ENCODE measurements at regions not wholly inside any gene's neighbourhood (a gene's known extent, or its start where the extent isn't known, plus 50 kb on each side); places are given as distances from the start of the nearest gene placed in this dataset.
"Not testable (repeated sequence)": the region's sequence is repeated elsewhere in the genome, so short reads cannot be mapped to it uniquely, and the experiment has no call there.

DNA sequence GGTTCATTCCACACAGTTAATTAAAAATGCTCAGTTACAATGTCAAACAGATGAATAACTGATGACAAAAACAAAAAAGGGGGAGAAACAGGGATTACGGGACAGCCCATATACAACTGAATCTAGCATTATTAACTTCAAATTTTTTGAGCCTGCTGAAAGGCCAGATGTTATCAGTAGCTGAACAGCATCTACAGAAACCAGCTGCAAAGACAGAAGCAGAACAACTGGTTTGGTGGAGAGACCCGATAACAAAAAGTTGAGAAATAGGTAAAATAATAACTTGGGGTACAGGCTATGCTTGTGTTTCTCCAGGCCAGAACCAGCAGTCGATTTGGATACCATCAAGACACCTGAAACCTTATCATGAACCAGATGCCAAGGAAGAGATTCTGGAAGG is 109.8 kb downstream of the SEPTIN7 start:
- DNase-seq = not testable (repeated sequence)

DNA sequence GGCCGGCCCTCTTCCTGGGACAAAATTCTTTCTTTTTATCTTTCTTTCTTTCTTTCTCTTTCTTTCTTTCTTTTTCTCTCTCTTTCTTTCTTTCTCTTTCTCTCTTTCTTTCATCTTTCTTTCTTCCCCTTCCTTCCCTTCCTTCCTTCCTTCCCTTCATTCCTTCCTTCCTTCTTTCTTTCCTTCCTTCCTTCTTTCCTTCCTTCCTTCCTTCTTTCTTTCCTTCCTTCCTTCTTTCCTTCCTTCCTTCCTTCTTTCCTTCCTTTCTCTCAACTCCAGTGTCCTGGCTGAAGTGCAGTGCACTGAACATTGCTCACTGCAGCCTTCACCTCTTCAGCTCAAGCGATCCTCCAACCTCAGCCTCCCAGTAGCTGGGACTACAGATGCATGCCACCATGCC is 112.5 kb downstream of the SEPTIN7 start:
- DNase-seq = not testable (repeated sequence)

DNA sequence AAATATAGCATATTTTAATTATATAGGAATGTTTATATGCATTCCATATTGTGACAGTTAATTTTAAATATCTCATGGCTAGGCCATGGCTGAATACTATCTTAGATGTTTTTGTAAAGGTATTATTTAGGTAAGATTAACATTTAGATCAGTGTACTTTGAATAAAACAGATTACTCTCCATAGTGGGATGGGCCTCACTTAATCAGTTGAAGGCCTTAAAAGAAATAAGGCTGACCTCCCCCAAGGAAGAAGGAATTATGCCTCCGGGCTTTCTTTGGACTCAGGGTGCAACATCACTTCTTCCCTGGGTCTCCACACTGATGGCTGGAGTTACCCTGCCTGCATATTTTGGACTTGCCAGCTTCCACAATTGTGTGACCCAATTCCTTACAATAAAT is 113.4 kb downstream of the SEPTIN7 start:
- not testable (repeated sequence) for DNase-seq

DNA sequence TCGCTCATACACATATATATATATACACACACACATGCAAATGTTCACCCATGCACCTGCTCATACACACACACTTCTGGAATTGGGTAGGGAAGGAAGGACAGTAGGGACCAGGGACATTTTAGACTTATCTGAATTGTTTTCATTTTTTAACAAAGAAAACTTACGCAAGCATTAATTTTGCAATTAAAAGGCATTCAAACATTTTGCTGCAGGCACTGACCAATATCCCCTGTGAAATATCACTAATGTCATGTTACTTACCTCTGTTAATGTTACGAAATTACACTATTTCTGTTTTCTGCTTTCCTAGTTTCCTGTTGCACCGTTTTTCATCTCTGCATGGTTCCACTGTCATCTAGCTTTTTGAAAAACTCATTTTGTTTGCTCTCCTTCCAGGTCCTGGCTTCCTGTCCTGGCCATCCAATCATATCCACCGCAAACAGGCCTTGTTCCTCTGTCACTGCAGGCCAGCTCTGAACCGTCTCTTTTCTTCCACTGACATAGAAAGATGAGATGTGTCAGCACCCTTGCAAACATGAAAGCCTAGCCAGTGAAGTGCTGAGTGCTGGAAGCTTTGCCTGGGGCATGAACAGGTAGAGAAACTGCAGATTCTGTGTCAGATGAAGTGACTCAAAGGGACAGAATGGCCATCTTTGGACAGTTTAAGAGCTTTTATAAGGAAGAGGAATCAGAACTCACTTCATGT is 114.5 kb downstream of the SEPTIN7 start:
- not testable (repeated sequence) for DNase-seq

DNA sequence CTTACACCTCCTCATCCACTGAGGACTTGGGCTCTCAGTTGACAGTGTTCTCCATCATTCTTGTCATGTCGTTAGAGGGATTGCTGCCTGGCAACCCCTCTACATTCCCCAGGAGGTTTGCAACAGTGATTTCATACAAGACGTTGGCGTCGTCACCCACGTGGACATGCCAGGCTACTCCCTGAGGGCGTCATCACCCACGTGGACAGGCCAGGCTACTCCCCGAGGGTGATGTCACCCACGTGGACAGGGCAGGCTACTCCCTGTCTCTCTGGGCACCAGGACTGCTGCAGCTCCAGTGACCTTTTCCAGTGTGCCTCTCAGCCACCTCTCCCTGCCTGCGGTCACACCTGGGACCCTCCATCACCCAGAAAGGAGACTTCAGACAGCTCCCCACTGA is 117.4 kb downstream of the SEPTIN7 start:
- not testable (repeated sequence) for DNase-seq

DNA sequence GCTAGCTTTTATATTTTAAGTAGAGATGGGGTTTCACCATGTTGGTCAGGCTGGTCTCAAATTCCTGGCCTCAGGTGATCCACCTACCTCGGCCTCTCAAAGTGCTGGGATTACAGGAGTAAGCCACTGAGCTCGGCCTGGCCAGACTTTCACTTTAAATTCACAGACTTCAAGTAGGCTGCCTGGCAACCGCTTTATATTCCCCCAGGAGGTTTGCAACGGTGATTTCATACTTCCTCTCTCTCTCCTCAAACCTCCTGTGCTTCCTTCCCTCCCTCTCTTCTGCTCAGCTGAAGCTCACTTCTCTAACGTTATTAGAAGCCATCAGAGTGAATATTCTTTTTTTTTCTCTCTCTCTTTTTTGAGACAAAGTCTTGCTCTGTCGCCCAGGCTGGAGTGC is 118.8 kb downstream of the SEPTIN7 start:
- not testable (repeated sequence) for DNase-seq

DNA sequence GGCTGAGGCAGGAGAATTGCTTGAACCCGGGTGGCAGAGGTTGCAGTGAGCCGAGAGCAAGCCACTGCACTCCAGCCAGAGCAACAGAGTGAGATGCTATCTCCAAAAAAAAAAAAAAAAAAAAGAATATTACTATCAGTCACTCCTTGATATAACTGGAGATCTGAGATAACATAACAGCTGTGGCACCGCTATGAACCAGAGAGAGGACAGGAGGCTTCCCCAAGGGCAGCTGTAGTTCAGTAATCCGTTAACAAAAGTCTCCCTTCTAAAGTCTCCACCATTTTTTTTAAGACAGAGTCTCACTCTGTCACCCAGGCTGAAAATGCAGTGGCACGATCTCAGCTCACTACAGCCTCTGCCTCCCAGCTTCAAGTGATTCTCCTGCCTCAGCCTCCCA is 120.5 kb downstream of the SEPTIN7 start:
- not testable (repeated sequence) for DNase-seq

DNA sequence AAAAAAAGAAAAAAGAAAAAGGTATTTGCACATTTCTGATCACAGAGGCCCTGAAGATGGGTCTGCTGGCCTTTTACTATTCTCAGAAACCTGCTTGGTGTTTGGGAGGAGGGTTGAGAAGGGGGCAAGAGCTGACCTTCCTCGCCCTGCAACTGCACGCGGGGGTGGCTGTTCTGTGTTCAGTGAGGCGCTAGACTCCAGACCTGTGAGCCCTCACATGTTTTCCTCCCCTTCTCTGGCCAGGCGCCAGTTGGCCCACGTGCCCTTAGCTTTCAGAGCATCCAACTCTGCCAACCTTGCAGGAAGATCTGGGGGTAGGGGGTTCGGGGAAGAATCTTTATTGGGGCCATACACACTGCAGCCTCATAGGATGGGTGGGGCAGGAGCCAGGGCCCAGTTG is 123.8 kb downstream of the SEPTIN7 start:
- not testable (repeated sequence) for DNase-seq

DNA sequence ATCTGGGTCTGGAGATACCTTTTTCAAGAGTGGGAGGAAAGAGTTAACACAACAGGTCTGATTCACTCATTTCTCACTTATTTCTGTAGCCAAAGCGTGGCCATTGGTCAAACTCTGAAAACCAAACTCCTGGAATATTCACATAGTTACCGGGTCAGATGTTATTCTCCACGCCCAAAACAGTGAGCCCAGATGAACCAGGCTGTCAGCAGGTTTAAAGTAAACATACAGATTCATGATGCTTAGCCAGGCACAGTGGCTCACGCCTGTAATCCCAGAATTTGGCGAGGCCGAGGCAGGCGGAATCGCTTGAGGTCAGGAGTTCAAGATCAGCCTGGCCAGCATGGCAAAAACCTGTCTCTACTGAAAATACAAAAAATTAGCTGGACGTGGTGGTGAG is 126.1 kb downstream of the SEPTIN7 start:
- DNase-seq = not testable (repeated sequence)

DNA sequence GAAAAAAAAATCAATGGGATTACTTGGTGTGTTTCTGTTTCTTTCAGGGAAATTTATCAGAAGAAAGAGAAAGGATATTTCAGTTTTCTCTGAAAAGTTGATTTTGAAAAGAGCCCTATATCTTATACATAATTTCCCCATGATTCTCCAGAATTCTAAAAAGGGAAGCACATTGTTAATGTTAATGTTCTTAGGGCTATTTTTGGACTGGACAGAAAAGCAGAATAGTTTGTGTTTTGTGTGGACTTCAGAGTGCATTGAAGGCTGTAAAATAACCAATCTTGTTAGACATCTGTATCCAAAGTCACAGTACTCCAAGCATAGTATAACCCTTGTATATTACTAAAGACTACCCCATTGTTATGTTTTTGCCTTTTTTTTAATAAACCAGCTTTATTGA is 130.3 kb downstream of the SEPTIN7 start:
- DNase-seq = not testable (repeated sequence)

DNA sequence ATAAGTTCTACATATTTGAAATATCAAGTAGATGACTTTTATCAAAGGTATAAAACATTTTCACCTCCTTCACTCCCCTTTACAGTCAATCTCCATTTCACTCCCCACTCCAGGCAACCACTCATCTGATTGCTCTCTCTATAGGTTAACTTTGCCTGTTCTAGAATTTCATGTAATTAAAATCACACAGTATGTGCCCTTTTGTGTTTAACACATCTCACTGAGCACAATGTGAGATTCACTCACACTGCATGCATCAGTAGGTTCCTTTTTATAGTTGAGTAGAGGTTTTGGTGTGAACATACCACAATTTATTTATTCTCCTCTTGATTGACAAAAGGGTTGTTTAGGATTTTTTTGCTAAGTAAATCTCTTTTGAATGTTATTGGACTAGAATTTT is 130.7 kb downstream of the SEPTIN7 start:
- not testable (repeated sequence) for DNase-seq

DNA sequence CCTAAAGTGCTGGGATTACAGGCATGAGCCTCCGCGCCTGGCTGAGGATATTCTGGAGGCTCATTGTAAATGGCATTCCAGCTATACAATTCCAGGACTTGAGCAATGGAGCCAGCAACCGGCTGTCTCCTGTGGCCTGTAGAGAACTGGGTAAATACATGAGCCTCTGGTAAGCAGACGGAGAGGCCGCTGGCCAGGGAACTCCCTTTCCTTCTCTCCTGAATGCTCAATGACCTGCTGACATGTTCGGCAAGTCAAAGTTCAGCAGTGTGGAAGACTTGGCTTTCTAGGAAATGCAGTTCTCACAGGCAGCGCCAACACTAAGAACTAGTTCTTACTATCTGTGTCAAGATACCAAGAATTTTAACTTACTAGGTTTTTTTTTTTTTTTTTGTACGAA is 139.8 kb downstream of the SEPTIN7 start:
- DNase-seq = not testable (repeated sequence)

DNA sequence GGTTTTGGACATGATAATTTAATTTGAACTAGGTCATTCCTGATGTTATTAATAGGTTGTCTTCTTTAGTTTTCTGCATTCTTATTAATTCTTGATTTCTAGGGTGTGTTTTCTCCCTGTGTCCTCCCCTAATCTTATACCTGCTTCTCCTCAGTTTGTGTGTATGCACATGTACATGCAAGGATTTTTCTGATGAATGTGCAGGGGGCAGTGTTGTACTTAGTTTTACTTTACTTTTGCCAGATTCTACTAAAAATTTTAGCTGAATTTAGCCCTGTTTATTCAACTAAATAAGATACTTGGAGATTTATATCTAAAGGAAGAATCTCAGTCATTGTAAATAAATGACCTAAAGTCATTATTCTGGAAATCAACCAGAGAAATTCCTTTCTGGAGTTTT is 144.8 kb downstream of the SEPTIN7 start:
- DNase-seq = not testable (repeated sequence)

DNA sequence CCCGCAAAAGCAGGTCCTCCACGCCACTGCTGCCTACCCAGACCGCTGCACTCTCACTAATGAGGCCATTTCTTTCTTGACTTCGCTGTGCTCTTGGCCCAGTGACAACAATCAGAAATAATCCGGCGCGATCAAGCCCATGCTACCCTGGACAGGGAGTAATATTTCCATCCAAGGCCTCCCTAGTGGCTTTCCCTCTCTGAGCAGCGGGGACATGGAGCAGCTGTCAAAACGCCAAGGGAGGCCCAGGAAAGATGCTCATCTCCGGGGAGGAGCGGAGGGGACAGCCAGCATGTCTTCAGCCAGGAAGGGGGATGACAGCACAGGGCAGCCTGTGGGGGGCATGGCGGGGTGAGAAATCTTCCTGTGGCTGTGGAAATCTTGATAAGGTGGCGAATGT is 154.9 kb downstream of the SEPTIN7 start:
- not testable (repeated sequence) for DNase-seq

DNA sequence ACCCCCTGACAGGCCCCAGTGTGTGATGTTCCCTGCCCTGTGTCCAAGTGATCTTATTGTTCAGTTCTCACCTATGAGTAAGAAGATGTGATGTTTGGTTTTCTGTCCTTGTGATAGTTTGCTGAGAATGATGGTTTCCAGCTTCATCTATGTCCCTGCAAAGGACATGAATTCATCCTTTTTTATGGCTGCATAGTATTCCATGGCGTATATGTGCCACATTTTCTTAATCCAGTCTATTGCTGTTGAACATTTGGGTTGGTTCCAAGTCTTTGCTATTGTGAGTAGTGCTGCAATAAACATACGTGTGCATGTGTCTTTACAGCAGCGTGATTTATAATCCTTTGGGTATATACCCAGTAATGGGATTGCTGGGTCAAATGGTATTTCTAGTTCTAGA is 156.1 kb downstream of the SEPTIN7 start:
- not testable (repeated sequence) for DNase-seq

DNA sequence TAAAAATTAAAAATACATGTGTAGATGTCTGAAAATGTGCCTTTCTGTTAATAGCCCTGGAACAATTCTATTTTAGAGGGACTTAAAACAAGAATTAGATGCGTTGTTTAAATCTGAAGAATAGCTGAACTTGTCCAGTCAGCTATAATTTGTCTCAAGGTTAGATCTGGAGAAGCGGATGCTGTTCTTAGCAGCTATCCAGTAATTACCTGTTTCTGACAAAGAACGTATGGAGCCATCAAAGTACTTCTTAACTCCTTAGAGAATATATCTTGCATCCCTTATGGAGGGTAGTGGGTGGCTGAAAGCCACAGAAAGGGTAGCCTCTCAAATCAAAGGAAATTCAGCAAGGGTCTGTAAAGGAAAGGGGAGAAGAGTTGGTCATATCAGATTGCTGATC is 160.4 kb downstream of the SEPTIN7 start:
- DNase-seq = not testable (repeated sequence)

DNA sequence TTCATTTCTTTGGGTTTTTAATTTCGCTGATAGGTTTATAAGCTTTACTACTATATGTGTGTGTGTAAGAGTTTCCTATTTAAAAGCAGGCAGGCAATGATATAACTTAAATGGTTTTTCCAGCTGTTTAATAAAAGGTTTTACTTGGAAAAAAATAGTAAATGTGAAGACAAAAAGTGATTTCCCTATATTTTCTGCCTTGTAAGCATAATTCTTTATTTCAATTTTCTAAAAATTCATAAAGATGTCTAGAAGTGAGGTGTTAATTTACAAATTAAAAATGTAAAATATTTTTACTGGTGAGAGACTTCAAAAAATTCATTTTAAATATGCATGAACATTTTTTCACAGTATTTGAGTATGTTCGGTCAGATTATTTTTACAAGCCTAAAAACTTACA is 161.8 kb downstream of the SEPTIN7 start:
- DNase-seq = not testable (repeated sequence)

DNA sequence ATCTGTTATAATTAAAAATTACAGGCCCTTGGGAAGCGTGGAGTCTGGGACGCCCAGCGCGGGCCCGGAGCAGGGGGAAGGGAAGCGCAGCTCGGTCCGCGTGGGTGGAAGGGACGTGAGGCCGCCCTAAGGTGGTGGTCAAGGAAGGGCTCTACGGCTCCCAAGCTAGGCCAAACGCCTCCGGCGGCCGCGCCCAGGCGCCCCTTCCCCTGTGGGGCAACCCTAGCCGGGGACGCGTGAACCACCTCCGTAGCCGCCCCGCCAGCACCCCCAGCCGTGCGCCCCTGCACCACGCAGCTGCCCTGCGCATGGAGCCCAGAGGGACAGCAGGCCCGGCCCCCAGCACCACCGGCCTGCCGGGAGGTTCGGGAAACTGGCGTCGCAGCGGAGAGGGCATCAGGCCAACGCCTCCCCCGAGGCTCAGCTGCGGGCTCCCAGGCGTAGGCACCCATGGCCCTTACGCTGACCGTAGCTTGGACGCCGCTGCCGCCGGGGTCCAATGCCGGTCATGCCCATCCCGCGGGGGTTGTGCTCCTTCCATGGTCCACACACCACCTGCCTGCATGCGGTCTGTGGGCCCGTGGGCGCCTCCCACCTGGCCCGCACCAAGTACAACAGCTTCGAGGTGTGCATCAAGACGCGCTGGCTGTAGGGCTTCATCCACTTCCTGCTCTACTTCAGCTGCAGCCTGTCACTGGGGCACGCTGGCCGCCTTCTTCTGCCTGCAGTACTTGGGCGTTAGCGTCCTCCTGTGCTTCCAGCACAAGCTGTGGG is 166.7 kb downstream of the SEPTIN7 start:
- no peak for DNase-seq

DNA sequence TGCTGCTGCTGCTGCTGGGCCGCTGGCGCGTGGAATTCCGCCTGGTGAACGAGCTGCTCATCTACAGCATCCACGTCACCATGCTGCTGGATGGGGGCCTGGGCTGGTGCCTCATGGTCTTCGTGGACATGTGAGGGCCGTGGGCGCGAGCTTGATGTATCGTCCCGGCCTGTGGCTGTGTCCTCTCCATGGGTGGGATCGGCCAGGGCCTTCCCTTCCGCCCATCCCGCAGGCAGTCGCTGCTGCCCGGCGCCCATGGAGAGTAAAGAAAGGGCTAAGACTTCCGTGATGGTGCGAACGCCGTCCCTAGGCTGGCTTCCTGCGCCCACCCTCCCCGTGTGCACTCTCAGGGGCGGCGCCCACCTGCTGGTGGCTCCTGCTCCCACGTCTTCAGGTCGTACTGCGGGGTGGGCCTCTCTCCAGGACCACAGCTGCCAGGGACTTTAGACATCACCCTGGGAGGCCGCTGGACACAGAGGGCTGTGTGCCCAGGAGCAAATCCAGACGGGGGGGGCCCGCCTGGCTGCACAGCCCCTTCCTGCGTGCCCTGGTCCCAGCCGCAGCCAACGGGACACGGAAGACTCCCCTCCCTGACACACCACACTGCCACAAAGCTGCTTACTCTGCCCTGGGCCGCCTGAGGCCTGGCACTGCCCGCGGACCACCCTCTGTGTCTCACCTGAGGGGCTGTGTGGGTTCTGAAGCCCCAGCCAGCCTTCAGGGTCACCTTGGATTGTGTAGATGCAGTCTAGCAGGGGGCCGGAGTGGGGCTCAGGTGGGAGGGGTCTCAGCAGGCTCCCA is 167.5 kb downstream of the SEPTIN7 start:
- no peak for DNase-seq

DNA sequence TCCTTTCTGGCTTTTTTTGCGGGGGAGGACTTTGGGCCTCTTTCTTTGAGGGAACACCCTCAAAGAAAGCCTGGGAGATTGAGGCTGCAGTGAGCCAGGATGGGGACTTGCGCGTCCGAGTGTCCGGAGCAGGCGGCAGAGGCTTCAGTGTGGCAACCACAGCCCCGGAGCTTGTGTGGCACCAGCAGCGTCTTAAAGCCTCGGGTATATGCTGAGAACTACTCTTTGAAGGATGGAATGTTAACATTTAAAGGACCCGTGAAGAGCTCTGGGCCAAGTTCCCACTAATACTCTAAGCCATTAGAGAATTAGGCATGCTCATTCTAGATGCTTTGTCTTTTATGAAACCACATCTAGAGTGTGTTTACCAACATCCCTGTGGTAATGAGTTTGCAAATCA is 168.2 kb downstream of the SEPTIN7 start:
- DNase-seq = no peak

DNA sequence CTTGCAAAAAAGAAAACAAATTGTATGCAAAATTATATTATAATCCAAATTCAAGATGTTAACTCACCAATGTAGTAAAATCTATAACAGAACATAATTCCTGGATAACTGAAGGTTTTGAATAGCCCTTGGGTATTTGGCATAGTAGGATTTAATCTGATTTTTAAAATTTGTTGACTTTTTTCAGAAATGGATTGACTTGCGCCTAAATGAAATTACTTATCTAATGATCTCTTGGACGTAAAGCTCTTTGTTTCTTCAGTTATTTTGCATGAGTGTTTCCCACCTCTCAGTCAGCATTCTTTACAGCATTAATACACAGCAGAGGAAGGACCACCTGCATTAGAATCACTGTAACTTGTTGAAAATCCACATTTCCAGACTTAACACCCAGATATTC is 169.6 kb downstream of the SEPTIN7 start:
- no peak for DNase-seq

DNA sequence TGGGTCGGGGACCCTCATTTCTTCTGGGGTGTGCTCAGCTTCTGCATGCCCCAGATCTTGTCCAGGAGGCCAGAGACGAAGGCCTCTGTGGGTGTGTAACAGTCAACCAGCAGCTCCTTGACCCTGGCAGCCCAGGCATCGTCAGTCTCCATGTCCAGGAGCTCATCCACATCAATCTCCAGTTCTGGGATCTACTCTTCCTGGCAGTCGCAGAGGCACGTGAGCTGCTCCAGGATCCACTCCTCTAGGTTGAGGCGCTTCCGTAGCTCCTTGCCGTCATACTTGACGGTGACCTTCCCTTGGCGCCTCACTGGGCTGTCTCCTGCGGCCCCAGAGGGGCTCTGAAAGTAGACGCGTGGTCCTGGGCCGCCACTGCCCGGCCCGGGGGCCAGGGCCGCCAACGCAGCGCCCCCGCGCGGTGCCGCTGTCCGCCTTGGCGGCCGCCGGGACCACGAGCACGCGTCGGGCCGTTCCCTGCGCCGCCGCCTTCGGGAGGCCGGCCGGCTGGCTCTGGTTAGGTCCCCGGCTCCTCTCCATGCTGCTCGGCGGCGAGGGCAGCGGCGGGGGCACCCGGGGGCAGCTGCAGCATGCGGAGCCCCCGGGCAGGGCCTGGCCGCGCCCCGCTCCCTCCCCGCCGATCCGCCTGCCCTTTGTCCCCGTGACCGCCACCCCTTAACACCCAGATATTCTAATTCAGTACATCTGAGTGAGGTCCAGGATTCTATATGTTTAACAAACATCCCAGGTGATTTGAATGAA is 170.5 kb downstream of the SEPTIN7 start:
- no peak for DNase-seq

Measured in occipital lobe (tissue), 1 donor.